ENCODE measurements at regions not wholly inside any gene's neighbourhood (a gene's known extent, or its start where the extent isn't known, plus 50 kb on each side); places are given as distances from the start of the nearest gene placed in this dataset.
"Not testable (repeated sequence)": the region's sequence is repeated elsewhere in the genome, so short reads cannot be mapped to it uniquely, and the experiment has no call there.

DNA sequence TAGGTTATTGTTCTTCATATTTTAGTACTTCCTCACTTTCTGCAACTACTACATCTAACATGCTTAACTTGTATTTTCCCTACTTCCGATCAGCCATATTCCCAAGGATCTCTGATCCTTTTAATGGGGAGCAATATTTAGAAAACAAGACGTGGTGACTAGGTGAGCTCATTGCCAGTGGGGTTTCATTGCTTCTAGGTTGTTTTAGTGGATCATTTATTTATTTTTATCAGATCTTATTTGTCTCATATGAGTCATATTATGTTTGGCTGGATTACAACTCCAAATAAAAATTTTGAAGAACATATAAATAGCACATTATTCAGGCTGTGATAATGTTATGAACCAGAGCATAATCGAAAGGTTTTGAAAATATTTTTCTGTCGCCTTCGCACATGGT is 480.9 kb upstream of the TMEFF2 start:
- Mint-ChIP-seq H3K4me3 (no peak overlapping the region), H3K9me3 (peaks cover 0 to 15% (median 3%) of the 10 kb centered on the region in 7 donors), H3K36me3 (no peaks in the 10 kb centered on the region), H3K27ac (no peak overlapping the region), H3K4me1 (no peaks in the 10 kb centered on the region), H3K27me3 (ENCODE audit: low read depth in 3 of 3) (no peaks in the 10 kb centered on the region)
- H3K9me3 ChIP-seq (replicated peaks in 1 of 2; ENCODE audit: control insufficient read depth in 1 of 2, insufficient read depth in 1 of 2, low read length in 2 of 2), result peaks cover 0 to 6% of the 10 kb centered on the region in 2 donors
- intact Hi-C loops (cut with micrococcal nuclease), result no loop called here
- 83% methylated on average over 1 of the region's 5 CpGs for WGBS (ENCODE audit: insufficient coverage)
- H3K79me2 ChIP-seq (ENCODE audit: insufficient read depth, low read length), result no peaks in the 10 kb centered on the region
- H4K20me1 ChIP-seq (ENCODE audit: insufficient read depth, low read length), result no peaks in the 10 kb centered on the region
- no peak overlapping the region for H3K9ac ChIP-seq (ENCODE audit: insufficient read depth, low read length, poor library complexity, severe bottlenecking)
- no peak overlapping the region for H2AFZ ChIP-seq (ENCODE audit: insufficient read depth, low read depth, low read length, poor library complexity, severe bottlenecking)
- no peaks in the 10 kb centered on the region for H3K36me3 ChIP-seq (replicated peaks in 1 of 2; ENCODE audit: control insufficient read depth in 1 of 2, insufficient read depth in 2 of 2, low read length in 2 of 2)
- no peaks in the 10 kb centered on the region for H3K27me3 ChIP-seq (ENCODE audit: control insufficient read depth in 2 of 2, insufficient read depth in 2 of 2, low read length in 2 of 2)
- H3K4me3 ChIP-seq (replicated peaks in 1 of 3; ENCODE audit: low read depth in 2 of 3, low read length in 3 of 3), result no peak overlapping the region
- no peak overlapping the region for H3K27ac ChIP-seq (ENCODE audit: low read depth in 1 of 2, low read length in 2 of 2)
- no peak overlapping the region for H3K4me2 ChIP-seq (replicated peaks; ENCODE audit: extremely low read depth, low read length, poor library complexity, severe bottlenecking)
- no peak for DNase-seq
- no peak for TF ChIP-seq CTCF (IDR thresholded peaks at IDR 0.05)
- no peaks in the 10 kb centered on the region for H3K4me1 ChIP-seq (ENCODE audit: control insufficient read depth in 1 of 2, insufficient read depth in 2 of 2, low read length in 2 of 2)

DNA sequence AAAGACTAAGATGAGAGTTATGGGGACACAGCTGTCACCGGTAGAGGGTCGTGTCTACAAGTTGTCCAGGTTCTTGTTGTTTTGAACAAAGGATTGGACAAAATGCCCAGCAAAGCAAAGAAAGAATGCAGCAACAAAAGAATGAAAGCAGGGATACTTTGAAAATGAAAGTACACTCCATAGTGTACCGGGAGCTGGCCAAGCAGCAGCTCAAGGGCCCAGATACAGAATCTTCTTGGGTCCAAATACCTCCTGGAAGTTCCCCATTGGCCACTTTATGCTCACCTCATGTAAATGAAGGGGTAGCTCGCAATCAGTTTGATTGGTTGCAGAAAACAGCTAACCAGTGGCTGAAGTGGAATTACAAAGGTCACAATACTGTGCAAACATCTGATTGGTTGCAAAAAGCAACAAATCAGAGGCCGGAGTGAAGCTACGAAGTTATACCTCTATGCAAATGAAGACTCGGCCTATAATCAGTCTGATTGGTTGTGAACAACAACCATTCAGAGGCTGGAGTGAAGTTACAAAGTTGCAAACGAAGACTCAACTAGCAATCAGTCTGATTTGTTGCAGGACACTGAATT is 474.9 kb upstream of the TMEFF2 start:
- H3K36me3 Mint-ChIP-seq, result no peaks in the 10 kb centered on the region
- Histone ChIP-seq H3K9ac (ENCODE audit: insufficient read depth, low read length, poor library complexity, severe bottlenecking) (no peak overlapping the region), H3K4me2 (replicated peaks; ENCODE audit: extremely low read depth, low read length, poor library complexity, severe bottlenecking) (no peak overlapping the region), H3K27ac (ENCODE audit: low read depth in 1 of 2, low read length in 2 of 2) (no peak overlapping the region), H3K27me3 (ENCODE audit: control insufficient read depth in 2 of 2, insufficient read depth in 2 of 2, low read length in 2 of 2) (no peaks in the 10 kb centered on the region), H3K79me2 (ENCODE audit: insufficient read depth, low read length) (no peaks in the 10 kb centered on the region), H2AFZ (ENCODE audit: insufficient read depth, low read depth, low read length, poor library complexity, severe bottlenecking) (no peak overlapping the region), H3K4me3 (replicated peaks in 1 of 3; ENCODE audit: low read depth in 2 of 3, low read length in 3 of 3) (no peak overlapping the region), H3K36me3 (replicated peaks in 1 of 2; ENCODE audit: control insufficient read depth in 1 of 2, insufficient read depth in 2 of 2, low read length in 2 of 2) (no peaks in the 10 kb centered on the region), H4K20me1 (ENCODE audit: insufficient read depth, low read length) (no peaks in the 10 kb centered on the region), H3K4me1 (ENCODE audit: control insufficient read depth in 1 of 2, insufficient read depth in 2 of 2, low read length in 2 of 2) (no peaks in the 10 kb centered on the region), H3K9me3 (replicated peaks in 1 of 2; ENCODE audit: control insufficient read depth in 1 of 2, insufficient read depth in 1 of 2, low read length in 2 of 2) (peaks cover 5 to 6% of the 10 kb centered on the region in 2 donors)
- no peak for TF ChIP-seq CTCF (IDR thresholded peaks at IDR 0.05)
- no peak for DNase-seq
- H3K27me3 Mint-ChIP-seq (ENCODE audit: low read depth in 3 of 3), result no peaks in the 10 kb centered on the region
- WGBS (ENCODE audit: insufficient coverage), result 98% methylated on average over 7 of the region's 8 CpGs
- H3K9me3 Mint-ChIP-seq, result peaks cover 0 to 11% (median 3%) of the 10 kb centered on the region in 7 donors
- intact Hi-C loops (cut with micrococcal nuclease), result no loop called here
- H3K27ac Mint-ChIP-seq, result no peak overlapping the region
- no peaks in the 10 kb centered on the region for H3K4me1 Mint-ChIP-seq
- H3K4me3 Mint-ChIP-seq, result no peak overlapping the region

GRCh38 chr2:192660555-192660954 is 465.8 kb upstream of the TMEFF2 start:
- intact Hi-C loops (cut with micrococcal nuclease); H3K36me3 Mint-ChIP-seq; H3K36me3 ChIP-seq (replicated peaks in 1 of 2; ENCODE audit: control insufficient read depth in 1 of 2, insufficient read depth in 2 of 2, low read length in 2 of 2); H3K4me1 Mint-ChIP-seq; H3K4me3 ChIP-seq (replicated peaks in 1 of 3; ENCODE audit: low read depth in 2 of 3, low read length in 3 of 3); H3K79me2 ChIP-seq (ENCODE audit: insufficient read depth, low read length); H3K27ac Mint-ChIP-seq; H3K27me3 ChIP-seq (ENCODE audit: control insufficient read depth in 2 of 2, insufficient read depth in 2 of 2, low read length in 2 of 2); DNase-seq; H3K27ac ChIP-seq (ENCODE audit: low read depth in 1 of 2, low read length in 2 of 2); H3K9ac ChIP-seq (ENCODE audit: insufficient read depth, low read length, poor library complexity, severe bottlenecking); H3K4me1 ChIP-seq (ENCODE audit: control insufficient read depth in 1 of 2, insufficient read depth in 2 of 2, low read length in 2 of 2); H3K27me3 Mint-ChIP-seq (ENCODE audit: low read depth in 3 of 3); H2AFZ ChIP-seq (ENCODE audit: insufficient read depth, low read depth, low read length, poor library complexity, severe bottlenecking); H3K9me3 ChIP-seq (replicated peaks in 1 of 2; ENCODE audit: control insufficient read depth in 1 of 2, insufficient read depth in 1 of 2, low read length in 2 of 2); H3K4me2 ChIP-seq (replicated peaks; ENCODE audit: extremely low read depth, low read length, poor library complexity, severe bottlenecking); H4K20me1 ChIP-seq (ENCODE audit: insufficient read depth, low read length); H3K4me3 Mint-ChIP-seq: not testable (repeated sequence)
- 61% methylated on average over 2 of the region's 4 CpGs for WGBS (ENCODE audit: insufficient coverage)
- H3K9me3 Mint-ChIP-seq, result peaks cover 0 to 11% (median 3%) of the 10 kb centered on the region in 7 donors

All from CD14-positive monocyte (primary cell).